ENCODE measurements at regions not wholly inside any gene's neighbourhood (a gene's known extent, or its start where the extent isn't known, plus 50 kb on each side); places are given as distances from the start of the nearest gene placed in this dataset.

DNA sequence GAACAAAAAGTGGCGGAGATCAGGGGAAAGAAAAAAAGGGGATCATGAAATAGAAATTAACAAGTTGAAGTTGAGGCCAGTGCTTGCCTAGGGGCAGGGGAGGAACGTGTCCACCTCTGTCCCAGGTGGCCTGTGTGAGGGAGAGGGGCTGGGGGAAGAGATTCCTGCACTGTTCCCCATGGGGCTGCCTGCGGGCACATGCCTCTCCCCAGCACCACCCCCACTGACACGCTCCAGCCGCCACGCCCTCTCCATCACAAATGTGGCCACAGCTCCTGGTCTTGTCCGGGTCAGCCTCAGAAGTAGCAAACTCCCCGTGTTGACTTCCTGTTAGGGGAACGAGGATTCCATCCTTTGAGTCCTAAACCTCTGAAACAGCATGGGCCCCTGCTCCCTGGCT is 161.2 kb downstream of the GLI2 start:
- no peak for TF ChIP-seq POLR2A (IDR thresholded peaks at IDR 0.05)
- TF ChIP-seq, protein P1, sequence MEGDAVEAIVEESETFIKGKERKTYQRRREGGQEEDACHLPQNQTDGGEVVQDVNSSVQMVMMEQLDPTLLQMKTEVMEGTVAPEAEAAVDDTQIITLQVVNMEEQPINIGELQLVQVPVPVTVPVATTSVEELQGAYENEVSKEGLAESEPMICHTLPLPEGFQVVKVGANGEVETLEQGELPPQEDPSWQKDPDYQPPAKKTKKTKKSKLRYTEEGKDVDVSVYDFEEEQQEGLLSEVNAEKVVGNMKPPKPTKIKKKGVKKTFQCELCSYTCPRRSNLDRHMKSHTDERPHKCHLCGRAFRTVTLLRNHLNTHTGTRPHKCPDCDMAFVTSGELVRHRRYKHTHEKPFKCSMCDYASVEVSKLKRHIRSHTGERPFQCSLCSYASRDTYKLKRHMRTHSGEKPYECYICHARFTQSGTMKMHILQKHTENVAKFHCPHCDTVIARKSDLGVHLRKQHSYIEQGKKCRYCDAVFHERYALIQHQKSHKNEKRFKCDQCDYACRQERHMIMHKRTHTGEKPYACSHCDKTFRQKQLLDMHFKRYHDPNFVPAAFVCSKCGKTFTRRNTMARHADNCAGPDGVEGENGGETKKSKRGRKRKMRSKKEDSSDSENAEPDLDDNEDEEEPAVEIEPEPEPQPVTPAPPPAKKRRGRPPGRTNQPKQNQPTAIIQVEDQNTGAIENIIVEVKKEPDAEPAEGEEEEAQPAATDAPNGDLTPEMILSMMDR (IDR thresholded peaks at IDR 0.05), result no peak
